ENCODE measurements at regions not wholly inside any gene's neighbourhood (a gene's known extent, or its start where the extent isn't known, plus 50 kb on each side); places are given as distances from the start of the nearest gene placed in this dataset.

DNA sequence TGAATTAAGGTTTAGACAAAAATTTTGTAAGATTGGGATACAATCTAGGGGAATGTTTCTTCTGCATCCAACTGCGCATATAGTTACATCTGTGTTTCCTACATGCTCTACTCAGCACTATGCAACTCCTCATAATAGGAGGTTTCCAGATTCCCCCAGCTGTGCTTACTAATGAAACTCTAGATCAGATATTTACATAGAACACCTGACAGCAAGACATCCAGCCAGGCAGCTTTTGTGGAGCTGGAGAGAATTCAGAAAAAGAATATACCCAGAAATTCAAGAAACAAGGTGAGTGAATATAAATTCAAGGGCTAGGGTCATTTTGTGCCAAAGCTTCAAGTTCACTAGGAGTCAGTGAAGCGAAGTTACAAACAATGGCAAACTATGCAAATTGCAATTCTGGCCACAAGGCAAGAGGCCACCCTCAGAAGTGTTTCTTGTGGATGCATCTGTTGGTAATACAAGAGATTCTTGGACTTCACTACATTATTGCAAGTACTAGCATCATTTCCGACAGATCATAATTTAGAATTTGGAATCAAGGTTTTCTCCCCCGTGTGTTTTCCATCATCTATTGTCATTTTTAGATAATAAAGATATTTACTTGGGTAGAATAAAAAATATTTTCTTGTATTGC lies 341.2 kb upstream of the NAV3 start:
- no peak for DNase-seq

GRCh38 chr12:77488041-77488620 lies 342.6 kb upstream of the NAV3 start:
- DNase-seq: no peak

- DNase-seq: no peak
These were observed 343.8 kb upstream of the NAV3 start for GRCh38 chr12:77486872-77487271.

- no peak for DNase-seq
These were observed 344.5 kb upstream of the NAV3 start for GRCh38 chr12:77485961-77486854.

DNA sequence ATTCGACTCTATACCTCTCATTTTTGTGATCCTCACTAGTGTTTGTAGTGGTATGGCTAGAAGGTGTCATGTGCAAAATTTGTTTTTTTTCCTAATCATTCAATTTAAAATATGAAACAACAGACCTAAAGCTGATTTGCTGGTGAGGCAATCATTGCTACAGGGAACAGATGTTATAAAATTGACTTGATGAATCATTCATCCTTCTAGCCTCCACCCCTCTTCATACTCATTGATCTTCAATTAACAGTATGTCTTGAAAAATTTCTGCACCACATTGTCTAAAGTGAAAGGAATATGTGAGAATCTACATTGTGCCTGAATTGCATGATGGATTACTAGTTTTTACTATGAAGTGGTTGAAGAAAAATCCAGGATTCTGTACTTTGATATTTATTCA lies 349.0 kb upstream of the NAV3 start:
- no peak for DNase-seq

DNA sequence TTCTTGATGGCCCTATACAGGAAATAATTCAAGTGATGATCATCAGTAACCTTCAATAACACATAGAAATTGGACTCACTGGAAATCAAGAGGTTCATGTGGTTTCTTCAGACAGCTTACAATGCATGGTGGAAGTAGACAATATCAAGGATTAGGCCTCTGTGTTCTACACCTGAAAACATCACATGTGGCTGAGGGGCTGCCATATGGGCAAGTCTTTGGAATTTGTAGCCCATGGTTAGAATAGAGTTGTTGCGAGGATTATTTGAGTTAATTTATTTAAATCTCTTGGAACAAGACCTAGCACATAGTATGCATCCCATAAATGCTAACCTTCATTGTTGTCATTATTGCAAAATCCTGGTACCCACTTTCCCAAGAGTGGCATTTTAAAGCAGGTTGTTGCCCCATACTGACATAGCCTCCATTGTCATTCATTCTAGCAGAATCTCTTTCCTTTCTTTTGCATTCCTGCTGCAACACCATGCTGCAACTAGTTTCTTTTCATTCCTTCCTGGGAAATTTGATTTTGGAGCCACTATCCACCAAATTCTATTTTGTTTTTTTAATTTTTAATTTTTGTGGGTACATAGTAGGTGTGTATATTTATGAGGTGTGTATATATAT lies 352.7 kb upstream of the NAV3 start:
- no peak for DNase-seq

GRCh38 chr12:77471801-77472200 lies 358.9 kb upstream of the NAV3 start:
- no peak for DNase-seq

DNA sequence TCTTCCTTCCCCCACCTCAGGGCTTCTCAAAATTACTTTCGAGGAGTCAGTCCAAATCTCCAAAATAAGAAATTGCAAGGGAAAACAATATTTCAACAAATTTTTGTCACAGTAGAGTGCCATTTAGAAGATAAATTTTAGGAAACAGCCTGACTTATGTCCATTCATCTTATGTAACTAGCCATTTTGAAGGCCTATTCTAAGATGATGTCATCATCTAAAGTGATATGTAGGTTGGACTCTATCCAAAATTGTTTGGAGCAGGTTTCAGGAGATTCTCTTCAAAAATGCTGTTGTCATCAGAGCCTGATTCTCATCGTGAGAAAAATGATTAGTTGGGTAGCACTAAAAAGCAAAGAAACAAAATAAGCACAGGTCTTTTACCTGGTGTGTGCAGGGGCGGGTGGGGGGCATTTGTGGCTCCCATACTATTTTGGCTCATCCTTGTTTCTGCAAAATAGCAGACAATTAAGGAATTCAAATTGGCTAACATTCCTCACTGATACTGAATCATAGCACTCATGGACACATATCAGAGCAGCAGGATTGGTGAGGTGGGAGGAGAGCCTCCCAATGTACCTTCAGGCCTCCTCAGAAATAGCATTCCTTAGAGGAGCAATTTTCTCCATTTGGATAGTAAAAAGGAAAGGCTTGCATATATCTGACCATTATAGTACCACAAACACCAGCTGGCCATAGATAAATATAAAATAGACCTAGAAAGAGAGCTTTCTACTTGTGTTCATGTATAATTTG lies 360.9 kb upstream of the NAV3 start:
- DNase-seq: no peak

DNA sequence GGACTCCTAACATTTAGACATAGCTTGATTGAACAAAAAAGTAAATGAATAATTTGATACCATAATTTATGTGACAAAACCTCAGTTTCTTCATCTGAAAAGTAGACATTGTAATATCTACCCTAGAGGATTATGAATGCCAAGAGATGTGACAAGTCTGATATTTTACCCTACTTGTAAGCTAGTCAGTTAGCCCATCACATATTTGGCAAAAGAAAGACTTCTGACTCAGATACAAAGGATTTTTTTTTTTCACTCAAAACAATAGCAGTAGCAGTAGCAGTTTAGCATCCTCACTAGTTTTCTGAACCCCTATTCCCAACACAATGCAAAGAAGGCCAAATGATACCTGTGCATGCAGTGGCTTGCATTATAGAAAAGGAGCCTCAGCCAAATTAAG lies 377.3 kb upstream of the E2F7 start:
- DNase-seq: no peak

- DNase-seq: no peak
These were observed 374.4 kb upstream of the E2F7 start for GRCh38 chr12:77439749-77440148.

DNA sequence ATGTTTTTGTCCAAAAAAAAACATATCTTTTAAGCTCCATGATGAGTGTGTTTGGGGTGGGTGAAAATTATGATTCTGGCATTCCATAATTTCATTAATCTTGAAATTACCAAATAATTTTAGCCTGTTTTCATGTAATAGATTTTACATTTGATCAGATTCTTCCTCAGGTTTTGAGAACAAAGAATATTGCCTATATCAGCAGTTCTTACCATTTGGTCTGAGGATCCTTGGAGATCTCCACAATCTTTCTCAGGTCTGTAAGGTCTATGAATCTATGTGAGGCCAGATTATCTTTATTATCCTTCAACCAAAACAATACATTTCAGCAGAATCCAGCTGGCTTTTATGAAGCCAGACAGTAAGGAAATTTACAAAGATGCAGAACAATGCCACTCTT lies 373.3 kb upstream of the E2F7 start:
- no peak for DNase-seq

DNA sequence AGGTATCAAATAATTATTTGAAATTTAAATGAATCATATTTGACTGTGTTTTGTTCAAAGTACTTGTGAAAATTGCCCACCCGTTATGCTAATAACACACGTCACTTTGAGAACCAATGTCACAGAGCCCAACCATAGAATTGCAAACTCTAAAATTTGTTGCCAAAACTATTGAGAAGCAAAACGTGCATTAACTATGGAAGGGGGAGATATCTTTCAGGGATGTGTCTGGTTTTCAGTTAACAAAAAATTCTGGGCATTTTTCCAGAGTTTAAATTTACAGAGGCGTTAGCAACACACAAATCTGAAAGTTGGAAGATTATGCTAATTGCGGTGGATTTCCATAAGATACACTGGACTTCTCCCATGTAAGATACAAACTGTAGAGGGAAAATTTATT lies 371.8 kb upstream of the E2F7 start:
- DNase-seq: no peak

GRCh38 chr12:77435446-77436091 lies 370.2 kb upstream of the E2F7 start:
- no peak for DNase-seq

- DNase-seq: no peak
These were observed 368.4 kb upstream of the E2F7 start for GRCh38 chr12:77433799-77434198.

- DNase-seq: no peak
These were observed 364.1 kb upstream of the E2F7 start for GRCh38 chr12:77429426-77429825.

DNA sequence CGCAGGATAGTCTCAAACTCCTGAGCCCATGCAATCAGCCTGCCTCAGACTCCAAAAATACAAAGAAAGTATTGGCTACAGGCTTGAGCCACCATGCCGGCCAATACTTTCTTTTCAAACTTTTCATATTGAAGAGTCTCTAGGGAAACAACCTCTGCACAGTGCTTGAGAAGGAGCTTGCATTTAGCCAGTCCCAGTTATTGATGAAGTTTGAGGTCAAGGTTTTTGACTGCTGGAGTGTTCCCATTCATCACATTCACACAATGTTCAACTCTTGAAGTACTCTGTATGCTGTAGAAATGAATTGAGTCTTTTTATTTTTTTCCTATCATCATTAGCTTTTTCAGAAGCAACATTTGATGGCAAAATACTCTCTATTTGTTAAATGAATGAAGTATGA lies 355.8 kb upstream of the E2F7 start:
- no peak for DNase-seq

DNA sequence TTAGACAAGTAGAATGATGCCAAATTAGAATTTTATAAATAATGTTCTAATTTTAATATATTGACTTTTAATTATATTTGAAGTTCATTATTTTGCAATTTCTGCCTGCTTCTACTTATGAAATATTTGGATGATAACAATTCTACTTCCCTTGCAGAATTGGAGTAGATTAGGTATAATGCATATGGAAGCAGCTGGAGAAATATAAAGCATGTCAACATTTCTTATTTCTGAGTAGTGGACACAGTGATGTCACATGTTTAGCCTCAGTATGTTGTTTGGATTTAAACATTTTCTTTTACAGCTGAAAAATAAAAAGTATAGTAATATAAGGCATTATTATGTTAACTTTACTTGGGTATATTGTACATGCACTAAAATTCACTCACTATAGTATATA lies 344.2 kb upstream of the E2F7 start:
- DNase-seq: no peak

DNA sequence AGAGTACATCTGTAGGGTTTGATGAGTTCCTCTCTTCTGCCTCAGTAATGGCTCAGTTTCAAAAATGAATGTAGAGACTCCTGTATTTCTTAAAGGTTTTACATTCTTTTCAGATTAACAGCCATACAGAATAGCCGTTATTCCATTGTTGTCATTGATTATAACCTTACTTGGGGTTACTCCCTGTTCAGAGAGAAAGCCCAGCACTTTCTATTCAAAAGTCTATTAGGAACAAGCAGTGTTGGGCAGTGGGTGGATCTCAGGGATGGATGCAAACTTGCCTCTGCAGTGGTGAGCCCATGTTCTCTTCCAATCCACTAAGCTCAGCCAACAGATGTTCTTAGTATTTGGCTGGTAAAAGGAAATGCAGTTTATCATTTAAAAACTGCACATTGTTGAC lies 342.6 kb upstream of the E2F7 start:
- DNase-seq: no peak

GRCh38 chr12:77406219-77406905 lies 341.0 kb upstream of the E2F7 start:
- no peak for DNase-seq

- DNase-seq: no peak
These were observed 337.3 kb upstream of the E2F7 start for GRCh38 chr12:77402716-77403115.

GRCh38 chr12:77401770-77402081 lies 336.4 kb upstream of the E2F7 start:
- DNase-seq: no peak

Data from activated CD4-positive, alpha-beta T cell treated with anti-CD3 and anti-CD28 coated beads for 48 hours (primary cell).